ENCODE measurements at regions not wholly inside any gene's neighbourhood (a gene's known extent, or its start where the extent isn't known, plus 50 kb on each side); places are given as distances from the start of the nearest gene placed in this dataset.

- no peaks in the 10 kb centered on the region; a peak in 1 of 5 replicates for H3K27me3 ChIP-seq (ENCODE audit: control insufficient read depth in 1 of 2, insufficient read depth in 2 of 2, low read length in 2 of 2)
- no peak for ATAC-seq
- no peak overlapping the region for H3K4me3 ChIP-seq (replicated peaks in 1 of 3; ENCODE audit: insufficient read depth in 1 of 3, low read depth in 2 of 3, low read length in 3 of 3)
- H3K9me3 ChIP-seq (ENCODE audit: low read length), result no peaks in the 10 kb centered on the region
- H3K4me1 ChIP-seq (ENCODE audit: insufficient read depth, low read length), result no peaks in the 10 kb centered on the region
- no TSS peak for BruUV-seq (replicated peaks)
- FAIRE-seq, result no peak
- ChIA-PET CTCF (ENCODE audit: low intra/inter-chr PET ratio, low total read pairs) (no interaction called here), POLR2A (no interaction called here)
- H3K4me2 ChIP-seq (ENCODE audit: low read depth, low read length), result no peak overlapping the region
- intact Hi-C loops (cut with micrococcal nuclease; ENCODE audit: unreplicated experiment) (no loop called here), in situ Hi-C loops (cut with HindIII; ENCODE audit: extremely low pct_ligation_motif_present, low pct_unique_long_range_greater_than_20kb) (no loop called here)
- no peak overlapping the region for H3K9ac ChIP-seq (ENCODE audit: insufficient read depth, low read depth, low read length)
- no peaks in the 10 kb centered on the region for H3K79me2 ChIP-seq (ENCODE audit: insufficient read depth, low read length)
- no peak overlapping the region for H3K27ac ChIP-seq (ENCODE audit: extremely low read length, insufficient read depth, low read length)
- H3K36me3 ChIP-seq (replicated peaks in 1 of 2; ENCODE audit: control insufficient read depth in 1 of 2, insufficient read depth in 2 of 2, low read length in 2 of 2), result no peaks in the 10 kb centered on the region
- no peaks in the 10 kb centered on the region for H4K20me1 ChIP-seq (ENCODE audit: insufficient read depth, low read length)
- DNase-seq (ENCODE audit: low spot score), result no peak
- no peak for TF ChIP-seq IKZF4 (CRISPR knock-in tag; IDR thresholded peaks at IDR 0.05; ENCODE audit: borderline replicate concordance, low read depth, not compliant biosample characterization)
- no peak for TF ChIP-seq ZNF788 (CRISPR knock-in tag; IDR thresholded peaks at IDR 0.05; ENCODE audit: borderline replicate concordance)
- TF ChIP-seq ZSCAN12 (CRISPR knock-in tag; IDR thresholded peaks at IDR 0.05), result no peak
- no peak for TF ChIP-seq AFF4 (CRISPR knock-in tag; IDR thresholded peaks at IDR 0.05)
- no peak for TF ChIP-seq IRF1 (CRISPR knock-in tag; IDR thresholded peaks at IDR 0.05; ENCODE audit: low read depth)
- TF ChIP-seq ZNF580 (CRISPR knock-in tag; IDR thresholded peaks at IDR 0.05; ENCODE audit: borderline replicate concordance, low read depth), result no peak
- no peak for TF ChIP-seq NR1H2 (CRISPR knock-in tag; IDR thresholded peaks at IDR 0.05; ENCODE audit: borderline replicate concordance, low read depth)
- TF ChIP-seq ZBTB21 (CRISPR knock-in tag; IDR thresholded peaks at IDR 0.05), result no peak
- TF ChIP-seq ZBTB37 (CRISPR knock-in tag; IDR thresholded peaks at IDR 0.05), result no peak
- no peak overlapping the region for H2AFZ ChIP-seq (ENCODE audit: low read length)
- 11% methylated on average over 4 of the region's 4 CpGs for WGBS (ENCODE audit: low lambda C conversion rate)
Measured at GRCh38 chr11:113564527-113565130, 89.4 kb upstream of the DRD2 start.

Measured in HepG2 (cell line).